HepG2 (cell line): ENCODE measurements at regions not wholly inside any gene's neighbourhood (a gene's known extent, or its start where the extent isn't known, plus 50 kb on each side); places are given as distances from the start of the nearest gene placed in this dataset.

Source experiments
- ATF5 ChIP-seq: sonication (generic); formaldehyde crosslinking; IDR thresholded peaks from 2 replicates; pipeline ENCODE4 v1.4.0; 2020; ENCODE audit warnings: mild to moderate bottlenecking, low read depth, missing genetic modification reagents
- HDAC6 ChIP-seq: fragments of 200-600 bp; sonication (generic); IDR thresholded peaks from 2 replicates; pipeline ENCODE4 v1.7.0; 2017; ENCODE audit warnings: mild to moderate bottlenecking, antibody characterized with exemption, low read length, low read depth
- REXO4 ChIP-seq: sonication (generic); formaldehyde crosslinking; IDR thresholded peaks from 2 replicates; pipeline ENCODE4 v1.8.0; 2022; ENCODE audit warnings: missing genetic modification reagents, mild to moderate bottlenecking, borderline replicate concordance
- TCF7 ChIP-seq: sonication (generic); IDR thresholded peaks from 2 replicates; pipeline ENCODE4 v1.6.1; 2016; ENCODE audit warnings: antibody characterized with exemption, low read depth
- U2AF2 ChIP-seq: fragments of 200-400 bp; formaldehyde crosslinking; IDR thresholded peaks from 2 replicates; pipeline ENCODE4 v1.6.1; 2017; ENCODE audit warnings: low read depth, mild to moderate bottlenecking, low read length
- ZNF335 ChIP-seq: sonication (generic); formaldehyde crosslinking; IDR thresholded peaks from 2 replicates; pipeline ENCODE4 v1.4.0; 2020; ENCODE audit warnings: missing genetic modification reagents
- TF ChIP-seq, protein P1 (sequence below): sonication (generic); formaldehyde crosslinking; IDR thresholded peaks from 2 replicates; pipeline ENCODE4 v1.4.0; 2020; ENCODE audit warnings: mild to moderate bottlenecking, missing genetic modification reagents, borderline replicate concordance
- TF ChIP-seq, protein P2 (sequence below): sonication (generic); formaldehyde crosslinking; IDR thresholded peaks from 2 replicates; pipeline ENCODE4 v1.5.0; 2020; ENCODE audit warnings: mild to moderate bottlenecking, missing genetic modification reagents, borderline replicate concordance
- TF ChIP-seq, protein P3 (sequence below): IDR thresholded peaks from 2 replicates; pipeline ENCODE4 v1.4.0; 2020; ENCODE audit warnings: mild to moderate bottlenecking, missing genetic modification reagents
- TF ChIP-seq, protein P4 (sequence below): sonication (generic); formaldehyde crosslinking; IDR thresholded peaks from 2 replicates; pipeline ENCODE4 v1.4.0; 2020; ENCODE audit warnings: mild to moderate bottlenecking, missing genetic modification reagents

DNA sequence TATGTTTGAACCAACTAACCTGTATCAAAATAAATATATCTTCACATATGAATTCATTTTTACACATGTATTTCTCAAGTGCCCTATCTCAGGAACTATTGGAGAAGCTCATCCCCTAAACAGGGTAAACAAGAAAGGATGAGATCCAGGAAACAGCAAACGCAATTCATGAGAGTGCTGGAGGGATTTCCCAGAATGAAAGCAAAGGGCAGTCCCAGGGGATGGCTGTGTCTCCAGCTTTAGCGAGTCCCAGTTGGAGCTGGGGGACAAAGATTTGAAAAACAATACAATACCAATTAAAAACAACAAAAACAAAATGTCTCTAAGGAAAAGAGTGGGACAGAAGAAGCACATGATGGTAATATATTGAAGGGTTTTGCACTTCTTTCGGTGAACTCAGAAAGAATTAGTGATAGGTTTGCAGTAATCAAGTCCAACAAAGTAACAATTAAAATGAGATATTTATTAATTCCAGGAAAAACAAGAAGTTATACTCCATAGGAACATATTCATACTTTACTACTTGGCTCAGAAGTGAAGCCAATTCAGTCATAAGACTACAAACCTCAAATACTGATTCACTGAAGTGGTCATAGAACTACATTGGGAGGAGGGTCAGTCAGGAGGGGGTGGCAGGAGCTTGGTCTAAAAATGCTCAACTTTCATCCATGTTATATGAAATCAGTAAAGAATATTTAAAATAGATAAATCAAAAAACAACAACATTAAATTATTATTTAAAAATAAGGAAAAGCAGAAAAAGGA is 73.1 kb upstream of the PDE1A start (continued):
- TF ChIP-seq ATF5 (CRISPR knock-in tag) (no peak), U2AF2 (no peak), ZNF335 (no peak), TCF7 (no peak), REXO4 (CRISPR knock-in tag) (no peak), HDAC6 (no peak)
- TF ChIP-seq, protein P1, sequence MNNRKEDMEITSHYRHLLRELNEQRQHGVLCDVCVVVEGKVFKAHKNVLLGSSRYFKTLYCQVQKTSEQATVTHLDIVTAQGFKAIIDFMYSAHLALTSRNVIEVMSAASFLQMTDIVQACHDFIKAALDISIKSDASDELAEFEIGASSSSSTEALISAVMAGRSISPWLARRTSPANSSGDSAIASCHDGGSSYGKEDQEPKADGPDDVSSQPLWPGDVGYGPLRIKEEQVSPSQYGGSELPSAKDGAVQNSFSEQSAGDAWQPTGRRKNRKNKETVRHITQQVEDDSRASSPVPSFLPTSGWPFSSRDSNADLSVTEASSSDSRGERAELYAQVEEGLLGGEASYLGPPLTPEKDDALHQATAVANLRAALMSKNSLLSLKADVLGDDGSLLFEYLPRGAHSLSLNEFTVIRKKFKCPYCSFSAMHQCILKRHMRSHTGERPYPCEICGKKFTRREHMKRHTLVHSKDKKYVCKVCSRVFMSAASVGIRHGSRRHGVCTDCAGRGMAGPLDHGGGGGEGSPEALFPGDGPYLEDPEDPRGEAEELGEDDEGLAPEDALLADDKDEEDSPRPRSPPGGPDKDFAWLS (CRISPR knock-in tag), result no peak
- TF ChIP-seq, protein P2, sequence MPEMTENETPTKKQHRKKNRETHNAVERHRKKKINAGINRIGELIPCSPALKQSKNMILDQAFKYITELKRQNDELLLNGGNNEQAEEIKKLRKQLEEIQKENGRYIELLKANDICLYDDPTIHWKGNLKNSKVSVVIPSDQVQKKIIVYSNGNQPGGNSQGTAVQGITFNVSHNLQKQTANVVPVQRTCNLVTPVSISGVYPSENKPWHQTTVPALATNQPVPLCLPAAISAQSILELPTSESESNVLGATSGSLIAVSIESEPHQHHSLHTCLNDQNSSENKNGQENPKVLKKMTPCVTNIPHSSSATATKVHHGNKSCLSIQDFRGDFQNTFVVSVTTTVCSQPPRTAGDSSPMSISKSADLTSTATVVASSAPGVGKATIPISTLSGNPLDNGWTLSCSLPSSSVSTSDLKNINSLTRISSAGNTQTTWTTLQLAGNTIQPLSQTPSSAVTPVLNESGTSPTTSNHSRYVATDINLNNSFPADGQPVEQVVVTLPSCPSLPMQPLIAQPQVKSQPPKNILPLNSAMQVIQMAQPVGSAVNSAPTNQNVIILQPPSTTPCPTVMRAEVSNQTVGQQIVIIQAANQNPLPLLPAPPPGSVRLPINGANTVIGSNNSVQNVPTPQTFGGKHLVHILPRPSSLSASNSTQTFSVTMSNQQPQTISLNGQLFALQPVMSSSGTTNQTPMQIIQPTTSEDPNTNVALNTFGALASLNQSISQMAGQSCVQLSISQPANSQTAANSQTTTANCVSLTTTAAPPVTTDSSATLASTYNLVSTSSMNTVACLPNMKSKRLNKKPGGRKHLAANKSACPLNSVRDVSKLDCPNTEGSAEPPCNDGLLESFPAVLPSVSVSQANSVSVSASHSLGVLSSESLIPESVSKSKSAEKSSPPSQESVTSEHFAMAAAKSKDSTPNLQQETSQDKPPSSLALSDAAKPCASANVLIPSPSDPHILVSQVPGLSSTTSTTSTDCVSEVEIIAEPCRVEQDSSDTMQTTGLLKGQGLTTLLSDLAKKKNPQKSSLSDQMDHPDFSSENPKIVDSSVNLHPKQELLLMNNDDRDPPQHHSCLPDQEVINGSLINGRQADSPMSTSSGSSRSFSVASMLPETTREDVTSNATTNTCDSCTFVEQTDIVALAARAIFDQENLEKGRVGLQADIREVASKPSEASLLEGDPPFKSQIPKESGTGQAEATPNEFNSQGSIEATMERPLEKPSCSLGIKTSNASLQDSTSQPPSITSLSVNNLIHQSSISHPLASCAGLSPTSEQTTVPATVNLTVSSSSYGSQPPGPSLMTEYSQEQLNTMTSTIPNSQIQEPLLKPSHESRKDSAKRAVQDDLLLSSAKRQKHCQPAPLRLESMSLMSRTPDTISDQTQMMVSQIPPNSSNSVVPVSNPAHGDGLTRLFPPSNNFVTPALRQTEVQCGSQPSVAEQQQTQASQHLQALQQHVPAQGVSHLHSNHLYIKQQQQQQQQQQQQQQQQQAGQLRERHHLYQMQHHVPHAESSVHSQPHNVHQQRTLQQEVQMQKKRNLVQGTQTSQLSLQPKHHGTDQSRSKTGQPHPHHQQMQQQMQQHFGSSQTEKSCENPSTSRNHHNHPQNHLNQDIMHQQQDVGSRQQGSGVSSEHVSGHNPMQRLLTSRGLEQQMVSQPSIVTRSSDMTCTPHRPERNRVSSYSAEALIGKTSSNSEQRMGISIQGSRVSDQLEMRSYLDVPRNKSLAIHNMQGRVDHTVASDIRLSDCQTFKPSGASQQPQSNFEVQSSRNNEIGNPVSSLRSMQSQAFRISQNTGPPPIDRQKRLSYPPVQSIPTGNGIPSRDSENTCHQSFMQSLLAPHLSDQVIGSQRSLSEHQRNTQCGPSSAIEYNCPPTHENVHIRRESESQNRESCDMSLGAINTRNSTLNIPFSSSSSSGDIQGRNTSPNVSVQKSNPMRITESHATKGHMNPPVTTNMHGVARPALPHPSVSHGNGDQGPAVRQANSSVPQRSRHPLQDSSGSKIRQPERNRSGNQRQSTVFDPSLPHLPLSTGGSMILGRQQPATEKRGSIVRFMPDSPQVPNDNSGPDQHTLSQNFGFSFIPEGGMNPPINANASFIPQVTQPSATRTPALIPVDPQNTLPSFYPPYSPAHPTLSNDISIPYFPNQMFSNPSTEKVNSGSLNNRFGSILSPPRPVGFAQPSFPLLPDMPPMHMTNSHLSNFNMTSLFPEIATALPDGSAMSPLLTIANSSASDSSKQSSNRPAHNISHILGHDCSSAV (CRISPR knock-in tag), result no peak
- TF ChIP-seq, protein P3, sequence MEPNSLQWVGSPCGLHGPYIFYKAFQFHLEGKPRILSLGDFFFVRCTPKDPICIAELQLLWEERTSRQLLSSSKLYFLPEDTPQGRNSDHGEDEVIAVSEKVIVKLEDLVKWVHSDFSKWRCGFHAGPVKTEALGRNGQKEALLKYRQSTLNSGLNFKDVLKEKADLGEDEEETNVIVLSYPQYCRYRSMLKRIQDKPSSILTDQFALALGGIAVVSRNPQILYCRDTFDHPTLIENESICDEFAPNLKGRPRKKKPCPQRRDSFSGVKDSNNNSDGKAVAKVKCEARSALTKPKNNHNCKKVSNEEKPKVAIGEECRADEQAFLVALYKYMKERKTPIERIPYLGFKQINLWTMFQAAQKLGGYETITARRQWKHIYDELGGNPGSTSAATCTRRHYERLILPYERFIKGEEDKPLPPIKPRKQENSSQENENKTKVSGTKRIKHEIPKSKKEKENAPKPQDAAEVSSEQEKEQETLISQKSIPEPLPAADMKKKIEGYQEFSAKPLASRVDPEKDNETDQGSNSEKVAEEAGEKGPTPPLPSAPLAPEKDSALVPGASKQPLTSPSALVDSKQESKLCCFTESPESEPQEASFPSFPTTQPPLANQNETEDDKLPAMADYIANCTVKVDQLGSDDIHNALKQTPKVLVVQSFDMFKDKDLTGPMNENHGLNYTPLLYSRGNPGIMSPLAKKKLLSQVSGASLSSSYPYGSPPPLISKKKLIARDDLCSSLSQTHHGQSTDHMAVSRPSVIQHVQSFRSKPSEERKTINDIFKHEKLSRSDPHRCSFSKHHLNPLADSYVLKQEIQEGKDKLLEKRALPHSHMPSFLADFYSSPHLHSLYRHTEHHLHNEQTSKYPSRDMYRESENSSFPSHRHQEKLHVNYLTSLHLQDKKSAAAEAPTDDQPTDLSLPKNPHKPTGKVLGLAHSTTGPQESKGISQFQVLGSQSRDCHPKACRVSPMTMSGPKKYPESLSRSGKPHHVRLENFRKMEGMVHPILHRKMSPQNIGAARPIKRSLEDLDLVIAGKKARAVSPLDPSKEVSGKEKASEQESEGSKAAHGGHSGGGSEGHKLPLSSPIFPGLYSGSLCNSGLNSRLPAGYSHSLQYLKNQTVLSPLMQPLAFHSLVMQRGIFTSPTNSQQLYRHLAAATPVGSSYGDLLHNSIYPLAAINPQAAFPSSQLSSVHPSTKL (CRISPR knock-in tag), result no peak
- TF ChIP-seq, protein P4, sequence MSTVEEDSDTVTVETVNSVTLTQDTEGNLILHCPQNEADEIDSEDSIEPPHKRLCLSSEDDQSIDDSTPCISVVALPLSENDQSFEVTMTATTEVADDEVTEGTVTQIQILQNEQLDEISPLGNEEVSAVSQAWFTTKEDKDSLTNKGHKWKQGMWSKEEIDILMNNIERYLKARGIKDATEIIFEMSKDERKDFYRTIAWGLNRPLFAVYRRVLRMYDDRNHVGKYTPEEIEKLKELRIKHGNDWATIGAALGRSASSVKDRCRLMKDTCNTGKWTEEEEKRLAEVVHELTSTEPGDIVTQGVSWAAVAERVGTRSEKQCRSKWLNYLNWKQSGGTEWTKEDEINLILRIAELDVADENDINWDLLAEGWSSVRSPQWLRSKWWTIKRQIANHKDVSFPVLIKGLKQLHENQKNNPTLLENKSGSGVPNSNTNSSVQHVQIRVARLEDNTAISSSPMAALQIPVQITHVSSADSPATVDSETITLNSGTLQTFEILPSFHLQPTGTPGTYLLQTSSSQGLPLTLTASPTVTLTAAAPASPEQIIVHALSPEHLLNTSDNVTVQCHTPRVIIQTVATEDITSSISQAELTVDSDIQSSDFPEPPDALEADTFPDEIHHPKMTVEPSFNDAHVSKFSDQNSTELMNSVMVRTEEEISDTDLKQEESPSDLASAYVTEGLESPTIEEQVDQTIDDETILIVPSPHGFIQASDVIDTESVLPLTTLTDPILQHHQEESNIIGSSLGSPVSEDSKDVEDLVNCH, result no peak
